Neural crest cell (in vitro differentiated cells): ENCODE measurements at regions not wholly inside any gene's neighbourhood (a gene's known extent, or its start where the extent isn't known, plus 50 kb on each side); places are given as distances from the start of the nearest gene placed in this dataset.

Experiments
- DNase-seq: peaks from one replicate; pipeline ENCODE4 v3.0.0; 2021; ENCODE audit warnings: low read depth, mixed read lengths, low spot score
- H3K27ac Mint-ChIP-seq: one replicate; pipeline ENCODE4 v1.8.0; 2021; ENCODE audit warnings: mild to moderate bottlenecking, mixed read lengths; ENCODE audit not compliant: unreplicated experiment
- H3K27me3 Mint-ChIP-seq: 2 replicates; pipeline ENCODE4 v1.8.0; 2021; ENCODE audit warnings: low read depth, mild to moderate bottlenecking, mixed read lengths
- H3K36me3 Mint-ChIP-seq: 2 replicates; pipeline ENCODE4 v1.8.0; 2021; ENCODE audit warnings: low read depth, mild to moderate bottlenecking, mixed read lengths
- H3K4me1 Mint-ChIP-seq: 2 replicates; pipeline ENCODE4 v1.8.0; 2021; ENCODE audit warnings: mixed read lengths
- H3K4me3 Mint-ChIP-seq: one replicate; pipeline ENCODE4 v1.8.0; 2021; ENCODE audit warnings: mild to moderate bottlenecking, mixed read lengths
- H3K9me3 Mint-ChIP-seq: 2 replicates; pipeline ENCODE4 v1.8.0; 2021; ENCODE audit warnings: mixed read lengths
- CTCF ChIP-seq: fragments of 200-600 bp; sonication (generic); conservative IDR thresholded peaks from 2 replicates; pipeline ENCODE4 v1.5.0; 2021; ENCODE audit warnings: antibody characterized with exemption, mild to moderate bottlenecking

GRCh38 chr10:69712342-69712741, 82.3 kb downstream of the FAM241B start:
- no peak for TF ChIP-seq CTCF
- no peak for DNase-seq
- H3K27me3 Mint-ChIP-seq = no peaks in the 10 kb centered on the region
- H3K9me3 Mint-ChIP-seq = peaks cover 2% of the 10 kb centered on the region
- H3K4me1 Mint-ChIP-seq = peaks cover 30% of the 10 kb centered on the region
- peaks cover 4% of the 10 kb centered on the region for H3K36me3 Mint-ChIP-seq
- no peak overlapping the region for H3K4me3 Mint-ChIP-seq
- no peak overlapping the region for H3K27ac Mint-ChIP-seq

- Mint-ChIP-seq H3K4me1 (peaks cover 29% of the 10 kb centered on the region), H3K4me3 (no peak overlapping the region)
Measured at GRCh38 chr10:69714572-69714971, 84.5 kb downstream of the FAM241B start.

GRCh38 chr10:69715156-69715898, 85.3 kb downstream of the FAM241B start:
- Mint-ChIP-seq H3K27me3 (no peaks in the 10 kb centered on the region), H3K36me3 (no peaks in the 10 kb centered on the region), H3K27ac (no peak overlapping the region), H3K9me3 (peaks cover 2% of the 10 kb centered on the region), H3K4me1 (peaks cover 21% of the 10 kb centered on the region), H3K4me3 (no peak overlapping the region)
- TF ChIP-seq CTCF = no peak
- no peak for DNase-seq

More at GRCh38 chr10:69714572-69714971, 84.5 kb downstream of the FAM241B start:
- Mint-ChIP-seq H3K27ac (no peak overlapping the region), H3K36me3 (no peaks in the 10 kb centered on the region), H3K27me3 (no peaks in the 10 kb centered on the region), H3K9me3 (peaks cover 2% of the 10 kb centered on the region)
- DNase-seq = no peak
- no peak for TF ChIP-seq CTCF

- no peak overlapping the region for H3K4me3 Mint-ChIP-seq
- no peak for TF ChIP-seq CTCF
- no peaks in the 10 kb centered on the region for H3K36me3 Mint-ChIP-seq
- peaks cover 14% of the 10 kb centered on the region for H3K4me1 Mint-ChIP-seq
- no peaks in the 10 kb centered on the region for H3K27me3 Mint-ChIP-seq
- peaks cover 2% of the 10 kb centered on the region for H3K9me3 Mint-ChIP-seq
- no peak overlapping the region for H3K27ac Mint-ChIP-seq
- no peak for DNase-seq
Measured at GRCh38 chr10:69715899-69716606, 85.7 kb upstream of the COL13A1 start.

- peaks cover 9% of the 10 kb centered on the region for H3K4me1 Mint-ChIP-seq
- no peak overlapping the region for H3K27ac Mint-ChIP-seq
- no peaks in the 10 kb centered on the region for H3K9me3 Mint-ChIP-seq
- no peak overlapping the region for H3K4me3 Mint-ChIP-seq
- H3K36me3 Mint-ChIP-seq = no peaks in the 10 kb centered on the region
- DNase-seq = peak; percentile 63
- peak; percentile 83 for TF ChIP-seq CTCF
- no peaks in the 10 kb centered on the region for H3K27me3 Mint-ChIP-seq
Measured at GRCh38 chr10:69716711-69717560, 84.8 kb upstream of the COL13A1 start.
